Ishikawa (cell line): ENCODE measurements at regions not wholly inside any gene's neighbourhood (a gene's known extent, or its start where the extent isn't known, plus 50 kb on each side); places are given as distances from the start of the nearest gene placed in this dataset.

ENCODE experiments used
- CEBPB ChIP-seq: IDR thresholded peaks from 2 replicates; pipeline ENCODE4 v1.6.1; 2012
- CREB1 ChIP-seq: IDR thresholded peaks from 2 replicates; pipeline ENCODE4 v1.6.1; 2012; ENCODE audit warnings: low read depth
- EGR1 ChIP-seq: IDR thresholded peaks from 2 replicates; pipeline ENCODE4 v1.6.1; 2012
- EP300 ChIP-seq: IDR thresholded peaks from 2 replicates; pipeline ENCODE4 v1.6.1; 2012; ENCODE audit warnings: borderline replicate concordance
- FOXM1 ChIP-seq: IDR thresholded peaks from 2 replicates; pipeline ENCODE4 v1.6.1; 2012; ENCODE audit warnings: low read depth, borderline replicate concordance
- RAD21 ChIP-seq: IDR thresholded peaks from 2 replicates; pipeline ENCODE4 v1.6.1; 2012; ENCODE audit warnings: low read depth
- TAF1 ChIP-seq: IDR thresholded peaks from 2 replicates; pipeline ENCODE4 v1.6.1; 2012; ENCODE audit warnings: low read depth, mild to moderate bottlenecking
- YY1 ChIP-seq: IDR thresholded peaks from 2 replicates; pipeline ENCODE4 v1.6.1; 2012; ENCODE audit warnings: low read depth
- ZBTB7A ChIP-seq: IDR thresholded peaks from 2 replicates; pipeline ENCODE4 v1.6.1; 2012; ENCODE audit warnings: low read depth
- TF ChIP-seq, protein P1 (sequence below): IDR thresholded peaks from 2 replicates; pipeline ENCODE4 v1.6.1; 2012
- TF ChIP-seq, protein P2 (sequence below): IDR thresholded peaks from 2 replicates; pipeline ENCODE4 v1.6.1; 2012; ENCODE audit warnings: low read depth, mild to moderate bottlenecking
- TF ChIP-seq, protein P3 (sequence below): IDR thresholded peaks from 2 replicates; pipeline ENCODE4 v1.6.1; 2012

DNA sequence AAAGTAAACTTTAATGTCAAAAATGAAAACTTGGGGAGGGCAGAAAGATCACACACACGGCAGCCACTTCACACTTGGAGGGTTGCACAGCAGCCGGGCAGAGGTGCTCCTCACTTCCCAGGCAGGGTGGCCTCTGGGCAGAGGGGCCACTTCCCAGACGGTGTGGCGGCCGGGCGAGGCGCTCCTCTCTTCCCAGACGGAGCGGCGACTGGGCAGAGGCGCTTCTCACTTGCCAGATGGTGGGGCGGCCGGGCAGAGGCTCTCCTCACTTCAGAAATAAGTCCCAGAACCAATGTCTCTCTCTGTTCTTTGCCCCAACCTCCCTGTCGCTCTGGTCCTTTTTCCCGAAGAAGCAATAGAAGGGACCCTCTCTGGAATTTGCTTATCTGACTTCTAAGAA is 65.7 kb upstream of the LRPPRC start:
- TF ChIP-seq RAD21 = no peak
- no peak for TF ChIP-seq TAF1
- TF ChIP-seq EGR1 = no peak
- no peak for TF ChIP-seq CEBPB
- TF ChIP-seq, protein P1, sequence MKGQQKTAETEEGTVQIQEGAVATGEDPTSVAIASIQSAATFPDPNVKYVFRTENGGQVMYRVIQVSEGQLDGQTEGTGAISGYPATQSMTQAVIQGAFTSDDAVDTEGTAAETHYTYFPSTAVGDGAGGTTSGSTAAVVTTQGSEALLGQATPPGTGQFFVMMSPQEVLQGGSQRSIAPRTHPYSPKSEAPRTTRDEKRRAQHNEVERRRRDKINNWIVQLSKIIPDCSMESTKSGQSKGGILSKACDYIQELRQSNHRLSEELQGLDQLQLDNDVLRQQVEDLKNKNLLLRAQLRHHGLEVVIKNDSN = no peak
- TF ChIP-seq YY1 = no peak
- TF ChIP-seq EP300 = no peak
- TF ChIP-seq, protein P2, sequence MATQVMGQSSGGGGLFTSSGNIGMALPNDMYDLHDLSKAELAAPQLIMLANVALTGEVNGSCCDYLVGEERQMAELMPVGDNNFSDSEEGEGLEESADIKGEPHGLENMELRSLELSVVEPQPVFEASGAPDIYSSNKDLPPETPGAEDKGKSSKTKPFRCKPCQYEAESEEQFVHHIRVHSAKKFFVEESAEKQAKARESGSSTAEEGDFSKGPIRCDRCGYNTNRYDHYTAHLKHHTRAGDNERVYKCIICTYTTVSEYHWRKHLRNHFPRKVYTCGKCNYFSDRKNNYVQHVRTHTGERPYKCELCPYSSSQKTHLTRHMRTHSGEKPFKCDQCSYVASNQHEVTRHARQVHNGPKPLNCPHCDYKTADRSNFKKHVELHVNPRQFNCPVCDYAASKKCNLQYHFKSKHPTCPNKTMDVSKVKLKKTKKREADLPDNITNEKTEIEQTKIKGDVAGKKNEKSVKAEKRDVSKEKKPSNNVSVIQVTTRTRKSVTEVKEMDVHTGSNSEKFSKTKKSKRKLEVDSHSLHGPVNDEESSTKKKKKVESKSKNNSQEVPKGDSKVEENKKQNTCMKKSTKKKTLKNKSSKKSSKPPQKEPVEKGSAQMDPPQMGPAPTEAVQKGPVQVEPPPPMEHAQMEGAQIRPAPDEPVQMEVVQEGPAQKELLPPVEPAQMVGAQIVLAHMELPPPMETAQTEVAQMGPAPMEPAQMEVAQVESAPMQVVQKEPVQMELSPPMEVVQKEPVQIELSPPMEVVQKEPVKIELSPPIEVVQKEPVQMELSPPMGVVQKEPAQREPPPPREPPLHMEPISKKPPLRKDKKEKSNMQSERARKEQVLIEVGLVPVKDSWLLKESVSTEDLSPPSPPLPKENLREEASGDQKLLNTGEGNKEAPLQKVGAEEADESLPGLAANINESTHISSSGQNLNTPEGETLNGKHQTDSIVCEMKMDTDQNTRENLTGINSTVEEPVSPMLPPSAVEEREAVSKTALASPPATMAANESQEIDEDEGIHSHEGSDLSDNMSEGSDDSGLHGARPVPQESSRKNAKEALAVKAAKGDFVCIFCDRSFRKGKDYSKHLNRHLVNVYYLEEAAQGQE = no peak
- no peak for TF ChIP-seq ZBTB7A
- TF ChIP-seq, protein P3, sequence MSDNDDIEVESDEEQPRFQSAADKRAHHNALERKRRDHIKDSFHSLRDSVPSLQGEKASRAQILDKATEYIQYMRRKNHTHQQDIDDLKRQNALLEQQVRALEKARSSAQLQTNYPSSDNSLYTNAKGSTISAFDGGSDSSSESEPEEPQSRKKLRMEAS = no peak
- TF ChIP-seq CREB1 = no peak
- no peak for TF ChIP-seq FOXM1
